Activated CD4-positive, alpha-beta T cell treated with anti-CD3 and anti-CD28 coated beads, Interleukin-2, amount 10 ng/mL, durations not matched to agents 24 days and 14 days (primary cell): ENCODE measurements at regions not wholly inside any gene's neighbourhood (a gene's known extent, or its start where the extent isn't known, plus 50 kb on each side); places are given as distances from the start of the nearest gene placed in this dataset.

Source experiments
- DNase-seq: peaks from one replicate; pipeline ENCODE4 v3.0.0; 2022
- H3K27ac Mint-ChIP-seq: one replicate; pipeline ENCODE4 v1.8.0; 2022; ENCODE audit warnings: mild to moderate bottlenecking, mixed read lengths
- H3K27me3 Mint-ChIP-seq: one replicate; pipeline ENCODE4 v1.8.0; 2022; ENCODE audit warnings: mixed read lengths
- H3K36me3 Mint-ChIP-seq: one replicate; pipeline ENCODE4 v1.8.0; 2022; ENCODE audit warnings: low read depth, mild to moderate bottlenecking, mixed read lengths
- H3K4me1 Mint-ChIP-seq: one replicate; pipeline ENCODE4 v1.8.0; 2021; ENCODE audit warnings: mixed read lengths
- H3K4me3 Mint-ChIP-seq: one replicate; pipeline ENCODE4 v1.8.0; 2022; ENCODE audit warnings: mild to moderate bottlenecking, moderate library complexity, mixed read lengths
- H3K9me3 Mint-ChIP-seq: one replicate; pipeline ENCODE4 v1.8.0; 2021; ENCODE audit warnings: mixed read lengths
- intact Hi-C: fragments of 100-400 bp; cut with micrococcal nuclease; formaldehyde crosslinking; loops from one replicate; pipeline ENCODE4 v1.15.1; 2023

DNA sequence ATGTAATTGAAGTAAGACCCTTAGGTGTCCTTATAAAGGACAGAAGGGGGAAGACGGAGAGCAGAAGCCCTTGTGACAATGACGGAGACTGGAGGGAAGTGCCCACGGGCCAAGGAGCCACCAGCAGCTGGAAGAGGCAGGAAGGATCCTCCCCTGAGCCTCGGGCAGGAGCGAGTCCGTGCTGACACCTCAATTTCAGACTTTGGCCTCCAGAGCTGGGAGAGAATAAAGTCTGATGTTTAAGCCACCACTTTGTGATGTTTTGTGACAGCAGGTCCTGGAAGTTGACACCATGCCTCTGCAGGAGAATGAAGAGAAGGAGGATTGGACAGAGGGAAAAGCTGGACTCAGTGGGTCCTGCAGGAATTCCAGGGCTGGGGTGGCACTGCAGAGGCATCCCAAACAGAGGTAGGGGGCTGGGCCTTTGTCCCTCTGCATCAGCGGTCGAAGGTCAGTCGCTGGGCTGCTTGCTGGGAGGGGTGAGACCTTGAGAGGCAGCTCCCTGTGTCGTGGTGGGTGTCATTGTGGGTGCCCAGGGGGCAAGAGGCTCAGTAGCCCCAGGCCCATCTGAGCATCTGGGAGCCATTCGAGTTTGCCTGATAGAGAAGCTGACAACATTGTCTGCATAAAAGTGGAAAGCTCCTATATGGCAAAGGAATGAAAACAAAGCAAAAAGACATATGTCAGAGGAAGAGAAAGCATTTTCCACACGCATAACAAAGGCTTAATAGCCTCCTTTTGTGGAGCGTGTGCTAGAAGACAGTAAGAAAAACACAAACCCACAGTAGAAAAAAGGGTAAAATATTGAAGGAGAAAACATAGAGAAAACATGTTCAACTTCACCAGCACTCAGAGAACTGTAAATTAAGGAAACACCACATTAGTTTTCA, 68.8 kb downstream of the RTL6 start:
- no peak overlapping the region for H3K4me3 Mint-ChIP-seq
- intact Hi-C loops = no loop called here
- no peaks in the 10 kb centered on the region for H3K27me3 Mint-ChIP-seq
- no peaks in the 10 kb centered on the region for H3K9me3 Mint-ChIP-seq
- no peak overlapping the region for H3K27ac Mint-ChIP-seq
- DNase-seq = no peak
- no peaks in the 10 kb centered on the region for H3K36me3 Mint-ChIP-seq
- no peaks in the 10 kb centered on the region for H3K4me1 Mint-ChIP-seq

DNA sequence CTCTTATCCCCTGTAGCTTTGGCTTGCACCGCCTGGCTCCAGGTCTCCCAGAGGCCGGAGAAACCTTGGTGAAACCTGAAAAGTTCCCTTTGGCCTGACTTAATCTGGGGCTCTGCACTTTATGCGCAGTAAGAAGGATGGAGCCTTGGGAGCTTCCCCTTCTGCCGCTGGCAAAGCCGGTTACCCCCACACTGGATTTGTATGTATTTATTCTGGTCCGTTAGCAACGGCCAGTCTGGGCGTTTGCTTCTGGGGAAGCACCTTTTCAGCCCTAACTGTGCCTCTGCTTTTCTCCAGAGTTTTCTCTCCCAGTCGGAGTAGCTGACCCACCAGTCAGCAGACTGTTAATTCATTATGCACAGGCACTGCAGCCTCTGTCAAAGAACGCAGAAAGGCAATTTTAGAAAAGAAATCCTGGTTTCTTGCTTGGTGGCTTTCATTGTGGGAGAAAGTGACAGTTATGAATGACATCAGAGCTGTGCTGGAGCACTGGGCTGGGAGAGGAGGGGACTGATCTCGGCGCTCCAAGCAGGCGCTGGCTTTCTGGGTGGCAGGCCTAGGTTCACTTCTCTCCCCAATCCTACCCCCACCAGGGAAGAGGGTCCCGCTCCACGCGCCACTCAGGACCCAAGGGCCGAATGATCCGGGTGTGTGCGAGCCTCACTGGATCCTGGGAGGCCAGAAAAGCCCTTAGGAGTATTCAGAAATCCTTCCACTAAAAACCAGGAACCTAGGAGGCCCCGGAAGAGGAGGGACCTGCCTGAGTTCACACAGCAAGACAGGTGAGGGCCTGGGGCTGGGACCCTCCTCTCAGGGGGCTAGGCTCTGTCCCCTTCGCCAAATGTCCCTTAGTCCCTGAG, 70.2 kb downstream of the RTL6 start:
- no peaks in the 10 kb centered on the region for H3K4me1 Mint-ChIP-seq

GRCh38 chr22:44426981-44427380, 71.1 kb downstream of the RTL6 start:
- intact Hi-C loops = no loop called here
- Mint-ChIP-seq H3K4me3 (no peak overlapping the region), H3K36me3 (no peaks in the 10 kb centered on the region), H3K4me1 (no peaks in the 10 kb centered on the region), H3K27ac (no peak overlapping the region), H3K27me3 (no peaks in the 10 kb centered on the region), H3K9me3 (no peaks in the 10 kb centered on the region)
- DNase-seq = no peak

More for the DNA sequence above, 70.2 kb downstream of the RTL6 start:
- Mint-ChIP-seq H3K27ac (no peak overlapping the region), H3K36me3 (no peaks in the 10 kb centered on the region), H3K4me3 (no peak overlapping the region), H3K9me3 (no peaks in the 10 kb centered on the region), H3K27me3 (no peaks in the 10 kb centered on the region)
- no peak for DNase-seq
- intact Hi-C loops = no loop called here

GRCh38 chr22:44425694-44426045, 72.4 kb downstream of the RTL6 start:
- no peak overlapping the region for H3K27ac Mint-ChIP-seq
- peaks cover under 1% of the 10 kb centered on the region for H3K36me3 Mint-ChIP-seq
- intact Hi-C loops = no loop called here
- H3K9me3 Mint-ChIP-seq = peaks cover 2% of the 10 kb centered on the region
- H3K4me1 Mint-ChIP-seq = no peaks in the 10 kb centered on the region
- DNase-seq = no peak
- H3K4me3 Mint-ChIP-seq = no peak overlapping the region
- peaks cover 5% of the 10 kb centered on the region for H3K27me3 Mint-ChIP-seq

DNA sequence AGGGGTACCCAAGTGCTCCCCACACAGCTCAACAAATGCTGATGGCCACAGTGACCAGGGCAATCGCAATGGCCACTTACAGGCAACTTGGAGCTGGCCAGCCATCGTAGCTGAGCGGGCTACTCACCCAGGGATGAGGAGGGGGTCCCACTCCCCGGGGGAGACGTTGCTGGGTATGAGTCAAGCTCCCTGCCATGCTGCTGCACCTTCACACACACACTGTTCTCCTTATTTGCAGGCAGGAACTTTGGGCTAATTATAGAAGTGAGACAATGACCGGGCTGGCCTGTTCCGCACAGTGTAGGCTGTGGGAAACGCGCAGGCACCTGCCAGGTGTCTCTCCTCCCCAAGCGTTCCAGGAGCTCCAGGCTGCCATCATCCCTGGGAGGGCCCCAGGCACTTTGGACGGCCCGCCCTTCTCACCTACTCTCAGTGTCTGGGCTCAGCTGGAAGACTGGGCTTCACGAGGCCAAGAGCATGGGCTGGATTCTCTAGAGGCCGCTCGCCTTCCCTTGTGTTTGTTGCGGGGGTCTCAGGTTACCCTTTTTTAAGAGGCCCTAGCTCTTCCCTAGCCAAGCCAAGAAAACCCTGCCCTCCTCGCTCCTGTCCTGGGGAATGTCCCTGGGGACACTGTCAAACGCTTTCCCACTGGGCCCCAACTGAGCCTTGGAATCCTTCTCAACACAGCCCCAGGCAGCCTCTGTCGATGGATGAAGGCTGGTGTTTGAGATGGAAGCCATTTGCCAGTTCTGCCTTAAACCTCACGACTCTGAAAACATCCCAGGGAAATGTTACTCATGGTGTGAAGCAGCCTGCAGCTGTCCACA, 73.0 kb downstream of the RTL6 start:
- H3K27me3 Mint-ChIP-seq = peaks cover 7% of the 10 kb centered on the region
- DNase-seq = no peak
- H3K4me3 Mint-ChIP-seq = no peak overlapping the region
- H3K27ac Mint-ChIP-seq = no peak overlapping the region
- intact Hi-C loops = no loop called here
- no peaks in the 10 kb centered on the region for H3K4me1 Mint-ChIP-seq
- peaks cover 4% of the 10 kb centered on the region for H3K9me3 Mint-ChIP-seq
- H3K36me3 Mint-ChIP-seq = peaks cover 2% of the 10 kb centered on the region

DNA sequence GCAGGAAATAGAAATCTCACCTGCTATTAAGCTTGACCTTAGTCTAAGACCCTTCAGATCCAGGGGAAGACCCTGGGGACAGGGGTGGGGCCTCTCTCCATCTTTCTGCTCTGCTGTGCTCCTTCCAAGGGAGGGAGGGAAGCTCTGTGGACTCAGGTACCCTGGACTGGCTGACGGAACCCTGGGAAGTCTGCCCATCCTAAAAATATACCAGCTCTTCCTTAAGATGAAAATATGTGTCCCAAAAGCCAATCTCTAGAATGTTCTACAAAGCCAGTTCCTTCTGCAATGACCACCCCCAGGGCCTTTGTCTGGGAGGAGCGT, 73.7 kb downstream of the RTL6 start:
- Mint-ChIP-seq H3K36me3 (peaks cover 2% of the 10 kb centered on the region), H3K4me3 (no peak overlapping the region), H3K27me3 (peaks cover 13% of the 10 kb centered on the region), H3K9me3 (peaks cover 10% of the 10 kb centered on the region), H3K27ac (no peak overlapping the region), H3K4me1 (no peaks in the 10 kb centered on the region)
- intact Hi-C loops = no loop called here
- DNase-seq = no peak

DNA sequence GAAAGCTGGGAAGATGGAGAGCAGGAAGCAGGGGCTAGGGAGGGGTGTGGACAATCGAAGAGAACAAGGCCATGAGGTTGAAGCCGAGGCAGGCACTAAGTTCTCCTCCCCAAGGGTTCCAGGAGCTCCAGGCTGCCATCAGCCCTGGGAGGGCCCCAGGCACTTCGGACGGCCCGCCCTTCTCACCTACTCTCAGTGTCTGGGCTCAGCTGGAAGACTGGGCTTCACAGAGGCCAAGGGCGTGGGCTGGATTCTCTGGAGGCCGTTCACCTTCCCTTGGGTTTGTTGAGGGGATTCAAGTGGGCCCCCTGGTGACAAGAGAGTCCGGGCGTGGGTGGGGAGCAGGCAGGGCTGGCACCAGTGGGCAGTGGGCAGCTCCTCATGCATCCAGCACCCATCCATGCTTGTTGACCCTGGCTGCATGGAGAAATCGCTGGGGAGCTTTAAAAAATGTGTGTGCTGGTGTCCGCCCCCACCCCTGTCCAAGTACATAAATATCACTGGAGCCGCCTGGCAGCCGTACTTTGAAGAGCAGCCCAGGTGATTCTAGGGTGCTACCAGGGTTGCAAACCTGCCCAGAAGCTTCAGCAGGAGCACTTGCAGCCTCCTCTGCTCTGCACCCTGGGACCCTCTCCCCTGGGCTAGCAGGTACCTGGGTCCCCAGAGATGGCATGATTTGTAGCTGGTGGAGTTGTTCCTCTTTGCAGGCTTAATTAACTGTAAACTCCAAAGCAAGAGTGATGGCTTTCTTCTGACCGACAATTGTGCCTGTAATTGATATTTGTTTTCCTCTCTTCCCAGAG, 74.3 kb downstream of the RTL6 start:
- H3K9me3 Mint-ChIP-seq = peaks cover 12% of the 10 kb centered on the region
- H3K4me1 Mint-ChIP-seq = no peaks in the 10 kb centered on the region
- intact Hi-C loops = no loop called here
- H3K27me3 Mint-ChIP-seq = peaks cover 13% of the 10 kb centered on the region
- no peak for DNase-seq
- no peak overlapping the region for H3K27ac Mint-ChIP-seq
- peaks cover 2% of the 10 kb centered on the region for H3K36me3 Mint-ChIP-seq
- H3K4me3 Mint-ChIP-seq = no peak overlapping the region

- peaks cover 2% of the 10 kb centered on the region for H3K36me3 Mint-ChIP-seq
- no peaks in the 10 kb centered on the region for H3K4me1 Mint-ChIP-seq
- H3K27me3 Mint-ChIP-seq = peaks cover 13% of the 10 kb centered on the region
- DNase-seq = no peak
- intact Hi-C loops = no loop called here
- no peak overlapping the region for H3K27ac Mint-ChIP-seq
- H3K4me3 Mint-ChIP-seq = no peak overlapping the region
- H3K9me3 Mint-ChIP-seq = peaks cover 12% of the 10 kb centered on the region
Observed at GRCh38 chr22:44422746-44423380, 75.2 kb downstream of the RTL6 start.

DNA sequence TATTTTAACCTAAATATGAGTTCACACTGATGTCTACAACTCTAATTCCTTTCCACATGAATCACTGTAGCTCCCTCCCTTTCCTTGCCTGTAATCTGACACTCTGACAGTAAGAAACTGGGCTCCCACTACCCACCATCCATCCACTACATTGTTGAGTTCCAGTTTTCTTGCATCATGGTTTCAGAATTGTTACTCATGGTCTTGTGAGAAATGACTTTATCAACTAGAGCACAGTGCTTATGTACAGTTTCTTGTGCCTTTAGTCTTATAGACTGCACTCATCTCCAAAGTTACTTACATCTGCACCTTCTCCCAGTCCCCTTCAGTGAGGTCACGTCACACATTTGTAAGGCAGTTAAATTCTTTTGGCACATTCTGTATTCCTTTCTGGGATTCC, 78.6 kb downstream of the RTL6 start:
- Mint-ChIP-seq H3K27me3 (peaks cover 26% of the 10 kb centered on the region), H3K4me1 (no peaks in the 10 kb centered on the region), H3K36me3 (peaks cover 2% of the 10 kb centered on the region), H3K9me3 (peaks cover 16% of the 10 kb centered on the region), H3K27ac (no peak overlapping the region), H3K4me3 (no peak overlapping the region)
- intact Hi-C loops = no loop called here
- no peak for DNase-seq

- Mint-ChIP-seq H3K27me3 (peaks cover 12% of the 10 kb centered on the region), H3K36me3 (no peaks in the 10 kb centered on the region), H3K4me3 (no peak overlapping the region), H3K4me1 (no peaks in the 10 kb centered on the region), H3K27ac (no peak overlapping the region), H3K9me3 (peaks cover 4% of the 10 kb centered on the region)
- DNase-seq = no peak
- intact Hi-C loops = no loop called here
Observed at GRCh38 chr22:44413211-44413610, 84.8 kb downstream of the RTL6 start.

GRCh38 chr22:44412136-44412731, 85.8 kb downstream of the RTL6 start:
- intact Hi-C loops = no loop called here

DNA sequence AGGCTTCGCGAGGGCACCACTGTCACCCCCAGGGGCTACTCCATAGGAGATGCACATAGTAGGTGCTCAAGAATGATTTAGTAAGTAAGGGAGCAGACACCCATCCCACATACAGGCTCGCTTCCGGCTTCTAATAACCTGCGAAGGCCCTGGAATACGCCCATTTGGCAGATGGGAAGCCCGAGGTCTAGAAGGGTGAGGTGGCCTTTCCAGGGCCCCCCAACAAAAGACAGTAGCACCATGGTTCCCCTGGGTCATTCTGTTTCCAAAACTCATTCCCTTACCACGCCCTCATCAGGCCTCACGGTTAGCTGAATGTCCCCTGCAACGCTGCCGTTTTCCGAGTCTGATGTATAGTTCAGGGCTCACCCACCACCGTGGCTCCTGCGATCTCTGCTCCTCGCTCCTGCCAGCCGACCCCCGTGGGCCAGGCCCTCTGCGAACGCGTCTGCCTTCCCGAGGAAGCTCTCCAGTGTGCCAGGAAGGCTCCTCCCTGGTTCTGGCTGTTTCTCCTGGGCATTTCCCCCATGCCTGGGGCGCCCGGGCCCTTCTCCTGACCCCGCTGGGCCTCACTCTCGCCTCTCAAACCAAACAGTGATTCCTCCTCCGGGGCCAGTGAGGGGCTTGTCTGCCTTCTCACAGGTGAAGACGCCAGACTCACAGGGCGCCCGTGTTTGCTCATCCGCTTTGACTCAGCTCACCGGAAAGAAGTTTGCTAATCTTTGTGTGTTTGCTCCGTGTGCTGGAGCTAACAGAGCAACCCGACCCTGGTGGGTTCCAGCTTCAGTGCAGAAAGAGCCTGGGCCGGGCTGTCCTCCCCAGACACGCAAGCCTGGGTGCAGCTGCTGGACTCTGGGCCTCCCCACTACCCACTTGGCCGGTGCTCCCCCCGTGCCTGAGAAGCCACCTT, 86.6 kb downstream of the RTL6 start:
- intact Hi-C loops = no loop called here
- H3K4me1 Mint-ChIP-seq = no peaks in the 10 kb centered on the region

More at GRCh38 chr22:44412136-44412731, 85.8 kb downstream of the RTL6 start:
- Mint-ChIP-seq H3K9me3 (peaks cover 4% of the 10 kb centered on the region), H3K4me3 (no peak overlapping the region), H3K27ac (no peak overlapping the region), H3K4me1 (no peaks in the 10 kb centered on the region), H3K27me3 (peaks cover 10% of the 10 kb centered on the region), H3K36me3 (no peaks in the 10 kb centered on the region)
- DNase-seq = no peak

More for the DNA sequence above, 86.6 kb downstream of the RTL6 start:
- H3K36me3 Mint-ChIP-seq = no peaks in the 10 kb centered on the region
- H3K9me3 Mint-ChIP-seq = peaks cover 4% of the 10 kb centered on the region
- H3K27me3 Mint-ChIP-seq = peaks cover 8% of the 10 kb centered on the region
- no peak overlapping the region for H3K4me3 Mint-ChIP-seq
- no peak overlapping the region for H3K27ac Mint-ChIP-seq
- no peak for DNase-seq
